ENCODE measurements at regions not wholly inside any gene's neighbourhood (a gene's known extent, or its start where the extent isn't known, plus 50 kb on each side); places are given as distances from the start of the nearest gene placed in this dataset.

DNA sequence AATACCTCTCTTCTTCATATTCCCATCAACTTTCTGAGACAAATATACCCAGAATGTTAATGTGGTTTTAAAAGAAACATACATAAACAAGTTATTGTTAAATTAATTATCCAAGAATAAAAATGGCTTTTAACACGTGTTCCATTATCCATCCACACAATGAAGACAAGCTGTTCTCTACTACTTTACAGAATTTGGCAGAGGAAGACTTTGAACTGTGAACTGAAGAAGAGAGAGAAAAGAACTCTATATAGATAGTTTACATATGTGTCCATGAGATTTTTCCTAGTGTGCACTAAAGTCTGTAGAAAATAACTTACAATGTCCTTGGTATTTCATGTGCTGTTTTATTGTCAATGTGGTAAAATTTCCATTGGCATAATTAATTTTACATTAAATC is 207.0 kb upstream of the COL3A1 start:
- TF ChIP-seq POLR2A (IDR thresholded peaks at IDR 0.05): no peak
- TF ChIP-seq, protein P1, sequence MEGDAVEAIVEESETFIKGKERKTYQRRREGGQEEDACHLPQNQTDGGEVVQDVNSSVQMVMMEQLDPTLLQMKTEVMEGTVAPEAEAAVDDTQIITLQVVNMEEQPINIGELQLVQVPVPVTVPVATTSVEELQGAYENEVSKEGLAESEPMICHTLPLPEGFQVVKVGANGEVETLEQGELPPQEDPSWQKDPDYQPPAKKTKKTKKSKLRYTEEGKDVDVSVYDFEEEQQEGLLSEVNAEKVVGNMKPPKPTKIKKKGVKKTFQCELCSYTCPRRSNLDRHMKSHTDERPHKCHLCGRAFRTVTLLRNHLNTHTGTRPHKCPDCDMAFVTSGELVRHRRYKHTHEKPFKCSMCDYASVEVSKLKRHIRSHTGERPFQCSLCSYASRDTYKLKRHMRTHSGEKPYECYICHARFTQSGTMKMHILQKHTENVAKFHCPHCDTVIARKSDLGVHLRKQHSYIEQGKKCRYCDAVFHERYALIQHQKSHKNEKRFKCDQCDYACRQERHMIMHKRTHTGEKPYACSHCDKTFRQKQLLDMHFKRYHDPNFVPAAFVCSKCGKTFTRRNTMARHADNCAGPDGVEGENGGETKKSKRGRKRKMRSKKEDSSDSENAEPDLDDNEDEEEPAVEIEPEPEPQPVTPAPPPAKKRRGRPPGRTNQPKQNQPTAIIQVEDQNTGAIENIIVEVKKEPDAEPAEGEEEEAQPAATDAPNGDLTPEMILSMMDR (IDR thresholded peaks at IDR 0.05): no peak

All from heart left ventricle (tissue), 13 donors.